Inflammatory macrophage treated with lipopolysaccharide for 4 hours (primary cell): ENCODE measurements at regions not wholly inside any gene's neighbourhood (a gene's known extent, or its start where the extent isn't known, plus 50 kb on each side); places are given as distances from the start of the nearest gene placed in this dataset.

ENCODE experiments used
- DNase-seq: peaks from one replicate; pipeline ENCODE4 v3.0.0-alpha.2; 2020

- DNase-seq: no peak
Observed at GRCh38 chr11:115085461-115086210, 407.3 kb downstream of the NXPE2 start.

GRCh38 chr11:115087791-115088190, 409.5 kb downstream of the NXPE2 start:
- DNase-seq: no peak

- no peak for DNase-seq
Observed at GRCh38 chr11:115092516-115092915, 411.7 kb downstream of the CADM1 start.

GRCh38 chr11:115097796-115098408, 406.3 kb downstream of the CADM1 start:
- DNase-seq: no peak

GRCh38 chr11:115100706-115101105, 403.5 kb downstream of the CADM1 start:
- no peak for DNase-seq

GRCh38 chr11:115103921-115104320, 400.3 kb downstream of the CADM1 start:
- no peak for DNase-seq

GRCh38 chr11:115104851-115105453, 399.3 kb downstream of the CADM1 start:
- DNase-seq: no peak

GRCh38 chr11:115111066-115111465, 393.1 kb downstream of the CADM1 start:
- no peak for DNase-seq

- DNase-seq: no peak
Observed at GRCh38 chr11:115112754-115113153, 391.5 kb downstream of the CADM1 start.

GRCh38 chr11:115117956-115118493, 386.2 kb downstream of the CADM1 start:
- no peak for DNase-seq

GRCh38 chr11:115119146-115119545, 385.1 kb downstream of the CADM1 start:
- DNase-seq: no peak
